Adrenal gland (tissue), 9 donors: ENCODE measurements at regions not wholly inside any gene's neighbourhood (a gene's known extent, or its start where the extent isn't known, plus 50 kb on each side); places are given as distances from the start of the nearest gene placed in this dataset.
"Not testable (repeated sequence)": the region's sequence is repeated elsewhere in the genome, so short reads cannot be mapped to it uniquely, and the experiment has no call there.

ENCODE experiments used
- DNase-seq, 7 donors: peaks; one replicate each; pipeline ENCODE4 v3.0.0-alpha.2; 2019 to 2020
- H3K27ac ChIP-seq, 5 donors: fragments of 200-600 bp; sonication (generic) in 4 of 5; 1 replicate in 3 of 5; 2 replicates in 2 of 5; pipeline versions ENCODE4 v1.5.1 to v1.8.0; 2016 to 2020; ENCODE audit warnings: mild to moderate bottlenecking in 1 of 5
- H3K27me3 ChIP-seq: fragments of 200-600 bp; 2 replicates; pipeline ENCODE4 v1.8.0; 2021
- H3K36me3 ChIP-seq, 2 donors: fragments of 200-600 bp; replicated peaks in 1 of 2; 1 replicate in 1 of 2; 2 replicates in 1 of 2; pipeline versions ENCODE4 v1.5.1 to v1.8.0; 2018 to 2022
- H3K4me1 ChIP-seq, 2 donors: fragments of 200-600 bp; replicated peaks in 1 of 2; 1 replicate in 1 of 2; 2 replicates in 1 of 2; pipeline versions ENCODE4 v1.5.1 to v1.8.0; 2018 to 2021
- H3K4me3 ChIP-seq, 4 donors: fragments of 200-600 bp; sonication (generic) in 3 of 4; one replicate each; pipeline ENCODE4 v1.5.1; 2016 to 2018
- H3K9me3 ChIP-seq, 3 donors: fragments of 200-600 bp; sonication (generic) in 1 of 3; replicated peaks in 1 of 3; 1 replicate in 2 of 3; 2 replicates in 1 of 3; pipeline versions ENCODE4 v1.5.1 to v1.8.0; 2016 to 2021
- POLR2A ChIP-seq, 2 donors: fragments of 450-650 bp; IDR thresholded peaks; one replicate each; pipeline ENCODE4 v1.6.1; 2017; ENCODE audit warnings: antibody characterized with exemption in 2 of 2, mild to moderate bottlenecking in 2 of 2, moderate library complexity in 1 of 2
- WGBS, 4 donors: extraction: QIAGEN DNeasy Blood & Tissue Kit in 2 of 4; methylation state at CpG; one replicate each; pipeline versions ENCODE4 v1.1.5 to v1.1.7; 2013 to 2017; 5-methylcytosine and 5-hydroxymethylcytosine counted together
- intact Hi-C, 2 donors: fragments of 100-400 bp; cut with DNase I; formaldehyde crosslinking; loops; one replicate each; pipeline versions ENCODE4 v1.14.1 to v1.15.0; 2022 to 2023
- TF ChIP-seq, protein P1 (sequence below), 6 experiments: fragments of 450-650 bp in 4 of 6; fragments of 200-600 bp in 2 of 6; sonication (generic) in 1 of 6; IDR thresholded peaks; 1 replicate in 5 of 6; 2 replicates in 1 of 6; pipeline versions ENCODE4 v1.5.1 to v1.8.0; 2016 to 2021; ENCODE audit warnings: antibody characterized with exemption in 6 of 6, mild to moderate bottlenecking in 2 of 6, moderate library complexity in 1 of 6
- donor health status: healthy with polysubstance abuse.
- donor health status: Bipolar disorder and iron deficiency.
- donor health status: DM: yes; HTN: yes; CAD: no.
- donor health status: DM: no; HTN: no; CAD: no.
- donor health status: DM: no; HTN: no; CAD: no.

GRCh38 chr11:49789787-49790186, 162.4 kb upstream of the OR4C13 start:
- DNase-seq, intact Hi-C loops, H3K27me3 ChIP-seq, H3K4me3 ChIP-seq, H3K27ac ChIP-seq, H3K36me3 ChIP-seq, H3K4me1 ChIP-seq, H3K9me3 ChIP-seq: not testable (repeated sequence)
- 36 to 61% (median 45%) methylated on average over 2 of the region's 2 CpGs for WGBS, 4 donors

GRCh38 chr11:49798206-49798837, 153.9 kb upstream of the OR4C13 start:
- WGBS, 4 donors, result 79 to 87% (median 80%) methylated on average over 3 to 35 of the region's 39 CpGs
- H3K27me3 ChIP-seq, H3K9me3 ChIP-seq, H3K4me1 ChIP-seq, intact Hi-C loops, DNase-seq, H3K36me3 ChIP-seq, H3K27ac ChIP-seq, H3K4me3 ChIP-seq: not testable (repeated sequence)

GRCh38 chr11:49817705-49818430, 134.3 kb upstream of the OR4C13 start:
- DNase-seq, H3K36me3 ChIP-seq, H3K27me3 ChIP-seq, intact Hi-C loops, H3K27ac ChIP-seq, H3K4me3 ChIP-seq, H3K4me1 ChIP-seq, H3K9me3 ChIP-seq: not testable (repeated sequence)
- 87 to 91% (median 90%) methylated on average over 41 to 43 of the region's 43 CpGs for WGBS, 4 donors

- H3K9me3 ChIP-seq, DNase-seq, H3K27ac ChIP-seq, H3K4me1 ChIP-seq, H3K36me3 ChIP-seq, H3K27me3 ChIP-seq, H3K4me3 ChIP-seq, intact Hi-C loops: not testable (repeated sequence)
- 62 to 72% (median 68%) methylated on average over 6 of the region's 6 CpGs for WGBS, 4 donors
These were observed 129.0 kb upstream of the OR4C13 start for GRCh38 chr11:49823188-49823587.

- H3K4me1 ChIP-seq, H3K9me3 ChIP-seq, H3K4me3 ChIP-seq, intact Hi-C loops, H3K27me3 ChIP-seq, H3K36me3 ChIP-seq, H3K27ac ChIP-seq, DNase-seq: not testable (repeated sequence)
- WGBS, 4 donors, result 88 to 95% (median 92%) methylated on average over 20 to 29 of the region's 29 CpGs
These were observed 101.7 kb upstream of the OR4C13 start for GRCh38 chr11:49850541-49850940.

- TF ChIP-seq, protein P1, sequence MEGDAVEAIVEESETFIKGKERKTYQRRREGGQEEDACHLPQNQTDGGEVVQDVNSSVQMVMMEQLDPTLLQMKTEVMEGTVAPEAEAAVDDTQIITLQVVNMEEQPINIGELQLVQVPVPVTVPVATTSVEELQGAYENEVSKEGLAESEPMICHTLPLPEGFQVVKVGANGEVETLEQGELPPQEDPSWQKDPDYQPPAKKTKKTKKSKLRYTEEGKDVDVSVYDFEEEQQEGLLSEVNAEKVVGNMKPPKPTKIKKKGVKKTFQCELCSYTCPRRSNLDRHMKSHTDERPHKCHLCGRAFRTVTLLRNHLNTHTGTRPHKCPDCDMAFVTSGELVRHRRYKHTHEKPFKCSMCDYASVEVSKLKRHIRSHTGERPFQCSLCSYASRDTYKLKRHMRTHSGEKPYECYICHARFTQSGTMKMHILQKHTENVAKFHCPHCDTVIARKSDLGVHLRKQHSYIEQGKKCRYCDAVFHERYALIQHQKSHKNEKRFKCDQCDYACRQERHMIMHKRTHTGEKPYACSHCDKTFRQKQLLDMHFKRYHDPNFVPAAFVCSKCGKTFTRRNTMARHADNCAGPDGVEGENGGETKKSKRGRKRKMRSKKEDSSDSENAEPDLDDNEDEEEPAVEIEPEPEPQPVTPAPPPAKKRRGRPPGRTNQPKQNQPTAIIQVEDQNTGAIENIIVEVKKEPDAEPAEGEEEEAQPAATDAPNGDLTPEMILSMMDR (IDR thresholded peaks at IDR 0.05), result no peak
- no peak for TF ChIP-seq POLR2A (IDR thresholded peaks at IDR 0.05)
- DNase-seq, result no peak
- Histone ChIP-seq H3K27ac (no peak overlapping the region), H3K36me3 (no peaks in the 10 kb centered on the region), H3K9me3 (no peaks in the 10 kb centered on the region), H3K4me1 (no peaks in the 10 kb centered on the region), H3K27me3 (no peaks in the 10 kb centered on the region), H3K4me3 (no peak overlapping the region)
- intact Hi-C loops, result no loop called here
- 70 to 89% (median 78%) methylated on average over 22 to 31 of the region's 31 CpGs for WGBS, 4 donors
These were observed 100.7 kb upstream of the OR4C13 start for GRCh38 chr11:49851511-49851910.

- Histone ChIP-seq H3K4me1 (no peaks in the 10 kb centered on the region), H3K27ac (no peak overlapping the region), H3K27me3 (no peaks in the 10 kb centered on the region), H3K4me3 (no peak overlapping the region), H3K36me3 (no peaks in the 10 kb centered on the region), H3K9me3 (no peaks in the 10 kb centered on the region)
- intact Hi-C loops, result no loop called here
- 28 to 65% (median 49%) methylated on average over 4 to 35 of the region's 35 CpGs; no CpG with 5 or more reads in 1 of the 4 donors for WGBS, 4 donors
- TF ChIP-seq, protein P1 (IDR thresholded peaks at IDR 0.05), result no peak
- TF ChIP-seq POLR2A (IDR thresholded peaks at IDR 0.05), result no peak
- DNase-seq, result no peak
These were observed 100.2 kb upstream of the OR4C13 start for GRCh38 chr11:49851971-49852389.

- DNase-seq, H3K27ac ChIP-seq, H3K4me3 ChIP-seq, H3K36me3 ChIP-seq, intact Hi-C loops, H3K27me3 ChIP-seq, H3K9me3 ChIP-seq, H3K4me1 ChIP-seq: not testable (repeated sequence)
- WGBS, 4 donors, result 53 to 60% (median 56%) methylated on average over 6 of the region's 6 CpGs
These were observed 63.3 kb upstream of the OR4C13 start for GRCh38 chr11:49888875-49889274.

- H3K4me1 ChIP-seq, H3K27ac ChIP-seq, DNase-seq, H3K4me3 ChIP-seq, H3K27me3 ChIP-seq, intact Hi-C loops, H3K36me3 ChIP-seq, H3K9me3 ChIP-seq: not testable (repeated sequence)
- 19 to 65% (median 27%) methylated on average over 13 to 57 of the region's 57 CpGs for WGBS, 4 donors
These were observed 60.1 kb upstream of the OR4C13 start for GRCh38 chr11:49891910-49892671.
